Thymus (tissue), 11 donors: ENCODE measurements at regions not wholly inside any gene's neighbourhood (a gene's known extent, or its start where the extent isn't known, plus 50 kb on each side); places are given as distances from the start of the nearest gene placed in this dataset.

Source experiments
- DNase-seq, 9 donors: peaks; one replicate each; pipeline ENCODE4 v3.0.0-alpha.2; 2013; ENCODE audit warnings: low spot score in 9 of 9, low read depth in 6 of 9, missing footprints in 1 of 9
- H3K27ac ChIP-seq, 2 donors: one replicate each; pipeline ENCODE4 v1.5.1; 2013; ENCODE audit warnings: control low read depth in 1 of 2, low read depth in 1 of 2, low read length in 1 of 2, mild to moderate bottlenecking in 1 of 2, moderate library complexity in 1 of 2
- H3K27me3 ChIP-seq, 2 donors: one replicate each; pipeline ENCODE4 v1.5.1; 2013; ENCODE audit warnings: low read length in 1 of 2; ENCODE audit not compliant: control insufficient read depth in 2 of 2, insufficient read depth in 1 of 2
- H3K36me3 ChIP-seq, 2 donors: one replicate each; pipeline ENCODE4 v1.5.1; 2013; ENCODE audit warnings: low read length in 1 of 2, mild to moderate bottlenecking in 1 of 2, moderate library complexity in 1 of 2; ENCODE audit not compliant: control insufficient read depth in 2 of 2, insufficient read depth in 2 of 2
- H3K4me1 ChIP-seq, 2 donors: one replicate each; pipeline ENCODE4 v1.5.1; 2013; ENCODE audit warnings: low read length in 2 of 2; ENCODE audit not compliant: control insufficient read depth in 2 of 2, insufficient read depth in 2 of 2
- H3K4me3 ChIP-seq, 2 donors: one replicate each; pipeline ENCODE4 v1.5.1; 2013; ENCODE audit warnings: low read length in 2 of 2, control low read depth in 1 of 2, mild to moderate bottlenecking in 1 of 2
- H3K9me3 ChIP-seq, 2 donors: one replicate each; pipeline ENCODE4 v1.5.1; 2013; ENCODE audit warnings: low read length in 1 of 2, mild to moderate bottlenecking in 1 of 2; ENCODE audit not compliant: control insufficient read depth in 2 of 2, insufficient read depth in 1 of 2
- WGBS: extraction: QIAGEN DNeasy Blood & Tissue Kit; methylation state at CpG from one replicate; pipeline ENCODE4 v1.1.7; 2013; 5-methylcytosine and 5-hydroxymethylcytosine counted together
- donor health status: healthy.

DNA sequence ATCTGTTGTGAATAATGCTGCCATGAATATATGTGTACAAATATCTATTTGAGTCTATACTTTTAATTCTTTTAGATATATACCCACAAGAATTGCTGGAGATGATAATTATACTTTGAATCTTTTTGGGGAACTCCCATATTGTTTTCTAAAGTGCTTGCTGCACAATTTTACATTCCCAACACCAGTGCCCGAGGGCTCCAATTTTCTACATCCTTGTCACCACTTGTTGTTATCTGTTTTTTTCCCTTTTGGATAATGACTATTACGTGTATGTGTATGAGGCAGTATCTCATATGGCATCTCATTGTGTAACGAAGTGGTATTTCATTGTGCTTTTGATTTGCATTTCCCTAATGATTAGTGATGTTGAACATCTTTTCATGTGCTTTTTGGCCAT, 127.1 kb downstream of the SUDS3 start:
- Histone ChIP-seq H3K36me3 (no peaks in the 10 kb centered on the region), H3K4me3 (no peak overlapping the region), H3K9me3 (no peaks in the 10 kb centered on the region), H3K27ac (no peak overlapping the region), H3K27me3 (no peaks in the 10 kb centered on the region), H3K4me1 (no peaks in the 10 kb centered on the region)
- WGBS: 98% methylated on average over 3 of the region's 3 CpGs
- DNase-seq: no peak

DNA sequence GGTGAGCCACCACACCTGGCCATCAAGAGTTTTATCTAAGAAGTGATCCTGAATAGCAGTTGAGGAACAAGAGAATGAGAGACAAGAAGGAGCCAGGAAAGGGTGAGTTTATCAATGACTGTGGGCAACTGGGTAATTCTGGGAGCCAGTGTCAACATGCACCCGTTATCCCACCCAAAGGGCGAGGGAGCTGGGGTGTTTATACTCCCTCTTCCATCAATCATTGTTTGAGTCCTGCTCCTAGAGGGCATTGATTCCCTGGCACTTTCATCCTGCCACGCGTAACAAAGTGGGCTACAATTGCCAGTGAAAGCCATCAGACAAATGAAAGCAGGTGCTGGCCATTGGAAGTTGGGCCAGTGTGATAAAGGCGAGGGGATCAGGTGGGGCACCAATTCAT, 136.3 kb downstream of the SUDS3 start:
- Histone ChIP-seq H3K4me3 (no peak overlapping the region), H3K27ac (no peak overlapping the region), H3K27me3 (no peaks in the 10 kb centered on the region), H3K36me3 (no peaks in the 10 kb centered on the region), H3K4me1 (no peaks in the 10 kb centered on the region), H3K9me3 (no peaks in the 10 kb centered on the region)
- 85% methylated on average over 5 of the region's 5 CpGs for whole genome bisulfite sequencing
- no peak for DNase-seq

GRCh38 chr12:118513611-118514010, 137.3 kb downstream of the SUDS3 start:
- Histone ChIP-seq H3K4me1 (no peaks in the 10 kb centered on the region), H3K27me3 (no peaks in the 10 kb centered on the region), H3K36me3 (no peaks in the 10 kb centered on the region), H3K27ac (no peak overlapping the region), H3K4me3 (no peak overlapping the region), H3K9me3 (no peaks in the 10 kb centered on the region)
- no peak for DNase-seq
- 83% methylated on average over 4 of the region's 4 CpGs for WGBS

- Histone ChIP-seq H3K36me3 (no peaks in the 10 kb centered on the region), H3K9me3 (no peaks in the 10 kb centered on the region), H3K27me3 (no peaks in the 10 kb centered on the region), H3K4me1 (no peaks in the 10 kb centered on the region), H3K27ac (no peak overlapping the region), H3K4me3 (no peak overlapping the region)
- no peak for DNase-seq
- 98% methylated on average over 3 of the region's 3 CpGs for WGBS
Measured at GRCh38 chr12:118514297-118514696, 137.9 kb downstream of the SUDS3 start.

DNA sequence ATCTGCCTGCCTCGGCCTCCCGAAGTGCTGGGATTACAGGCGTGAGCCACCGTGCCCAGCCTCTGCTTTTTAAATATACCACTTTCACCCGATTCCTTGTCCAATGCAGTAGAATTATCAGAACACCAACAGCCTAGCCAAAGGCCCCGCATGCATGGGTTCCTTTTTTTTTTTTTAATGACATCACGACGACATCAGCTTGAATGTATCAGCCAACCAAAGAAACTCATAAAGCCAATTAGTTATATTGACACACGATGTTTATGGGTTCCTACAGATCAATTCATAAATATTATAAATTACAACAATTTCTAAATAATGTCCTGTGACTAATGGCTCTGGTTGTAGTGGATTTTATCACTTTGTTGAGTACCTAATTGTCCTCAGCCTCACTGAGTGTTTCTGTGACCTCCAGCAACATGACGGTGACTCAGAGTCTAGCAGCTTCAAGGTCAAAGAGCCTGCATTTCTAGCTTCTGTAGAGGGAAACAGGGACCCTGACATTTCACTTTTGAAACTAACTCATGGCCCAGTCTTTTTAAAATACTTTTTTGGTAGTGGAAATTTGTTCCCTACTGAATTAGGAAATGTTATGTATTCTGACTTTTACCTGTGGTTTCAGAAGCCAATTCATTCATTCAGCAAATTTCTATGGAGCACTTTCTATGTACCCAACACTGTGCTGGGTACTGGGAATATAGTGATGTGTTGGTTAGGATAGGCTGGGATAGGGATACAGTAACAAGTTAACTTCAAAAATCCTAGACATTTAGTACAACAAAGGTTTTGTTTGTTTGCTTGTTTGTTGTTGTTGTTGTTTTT, 144.1 kb downstream of the SUDS3 start:
- Histone ChIP-seq H3K36me3 (no peaks in the 10 kb centered on the region), H3K4me1 (no peaks in the 10 kb centered on the region), H3K4me3 (no peak overlapping the region), H3K27ac (no peak overlapping the region), H3K9me3 (no peaks in the 10 kb centered on the region), H3K27me3 (no peaks in the 10 kb centered on the region)
- DNase-seq: no peak
- 94% methylated on average over 10 of the region's 10 CpGs for WGBS

GRCh38 chr12:118521036-118521370, 144.6 kb downstream of the SUDS3 start:
- DNase-seq: no peak
- no peaks in the 10 kb centered on the region for H3K27me3 ChIP-seq
- no peaks in the 10 kb centered on the region for H3K36me3 ChIP-seq
- no peaks in the 10 kb centered on the region for H3K4me1 ChIP-seq
- 79% methylated on average over 2 of the region's 2 CpGs for WGBS
- no peak overlapping the region for H3K4me3 ChIP-seq
- no peak overlapping the region for H3K27ac ChIP-seq
- no peaks in the 10 kb centered on the region for H3K9me3 ChIP-seq

DNA sequence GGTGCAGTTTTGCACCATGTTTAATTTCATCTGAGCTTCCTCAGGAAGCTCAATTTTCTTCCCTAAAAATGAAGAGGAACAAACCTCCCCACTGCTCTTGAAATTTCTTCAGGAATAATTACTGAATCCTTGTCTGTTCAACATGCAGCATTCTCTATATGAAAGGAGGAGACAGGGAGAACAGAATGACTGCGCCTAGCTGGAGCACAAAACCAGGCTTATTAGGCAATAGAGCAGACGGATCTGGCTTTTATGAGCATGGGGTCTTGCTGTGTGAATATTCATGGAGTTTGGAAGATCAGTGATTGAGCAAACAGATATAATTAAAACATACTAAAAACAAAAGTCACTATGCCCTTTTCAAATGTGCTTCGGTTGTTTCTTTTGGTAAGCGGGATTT, 148.1 kb downstream of the SUDS3 start:
- 94% methylated on average over 4 of the region's 4 CpGs for WGBS
- DNase-seq: no peak
- Histone ChIP-seq H3K27ac (no peak overlapping the region), H3K9me3 (no peaks in the 10 kb centered on the region), H3K4me1 (no peaks in the 10 kb centered on the region), H3K4me3 (no peak overlapping the region), H3K36me3 (no peaks in the 10 kb centered on the region), H3K27me3 (no peaks in the 10 kb centered on the region)

- WGBS: 75% methylated on average over 2 of the region's 2 CpGs
- no peaks in the 10 kb centered on the region for H3K27me3 ChIP-seq
- no peaks in the 10 kb centered on the region for H3K36me3 ChIP-seq
- no peak overlapping the region for H3K27ac ChIP-seq
- no peaks in the 10 kb centered on the region for H3K4me1 ChIP-seq
- DNase-seq: no peak
- no peak overlapping the region for H3K4me3 ChIP-seq
- no peaks in the 10 kb centered on the region for H3K9me3 ChIP-seq
Measured at GRCh38 chr12:118525216-118525615, 148.9 kb downstream of the SUDS3 start.

DNA sequence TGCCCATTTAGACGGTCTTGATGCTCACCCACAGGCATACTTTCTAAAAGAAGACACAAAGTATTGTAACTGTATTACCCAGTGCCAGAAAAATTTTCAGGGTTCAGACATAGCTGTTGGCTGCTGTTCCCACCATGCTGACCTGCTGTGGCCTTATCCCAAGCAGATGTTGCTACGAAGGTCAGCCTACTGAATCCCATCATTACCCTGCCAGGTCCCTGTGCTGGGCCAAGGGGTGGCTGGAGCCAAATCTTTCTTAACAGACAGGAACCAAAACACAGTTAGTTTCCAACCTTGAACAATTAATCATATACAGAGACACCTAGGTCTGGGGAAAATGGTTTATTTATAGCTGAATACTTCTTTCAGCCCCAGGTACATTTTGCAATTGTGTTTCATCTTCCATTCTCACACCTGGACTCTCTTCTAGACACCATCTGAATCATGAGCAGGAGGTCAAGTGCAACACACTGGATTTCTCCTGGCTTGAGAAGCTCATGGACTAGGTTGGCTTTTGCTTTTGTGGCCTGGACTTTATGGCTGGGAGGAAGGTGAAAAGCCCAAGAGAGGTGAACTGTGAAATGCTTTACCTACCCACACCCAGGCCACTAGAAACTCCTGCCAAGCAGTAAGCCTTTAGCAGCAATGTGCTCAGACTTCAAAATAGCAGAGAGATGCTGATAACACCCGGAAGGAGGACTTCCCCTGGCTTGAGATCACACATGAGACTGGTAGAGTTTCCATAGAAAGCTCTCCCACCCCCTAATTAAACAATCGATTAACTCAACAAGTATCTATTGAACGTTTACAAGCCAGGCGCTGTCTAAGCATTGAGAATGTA, 150.1 kb downstream of the SUDS3 start:
- 89% methylated on average over 6 of the region's 6 CpGs for WGBS
- Histone ChIP-seq H3K4me1 (no peaks in the 10 kb centered on the region), H3K36me3 (no peaks in the 10 kb centered on the region), H3K27ac (no peak overlapping the region), H3K27me3 (no peaks in the 10 kb centered on the region), H3K9me3 (no peaks in the 10 kb centered on the region), H3K4me3 (no peak overlapping the region)
- no peak for DNase-seq
